ENCODE measurements at regions not wholly inside any gene's neighbourhood (a gene's known extent, or its start where the extent isn't known, plus 50 kb on each side); places are given as distances from the start of the nearest gene placed in this dataset.

DNA sequence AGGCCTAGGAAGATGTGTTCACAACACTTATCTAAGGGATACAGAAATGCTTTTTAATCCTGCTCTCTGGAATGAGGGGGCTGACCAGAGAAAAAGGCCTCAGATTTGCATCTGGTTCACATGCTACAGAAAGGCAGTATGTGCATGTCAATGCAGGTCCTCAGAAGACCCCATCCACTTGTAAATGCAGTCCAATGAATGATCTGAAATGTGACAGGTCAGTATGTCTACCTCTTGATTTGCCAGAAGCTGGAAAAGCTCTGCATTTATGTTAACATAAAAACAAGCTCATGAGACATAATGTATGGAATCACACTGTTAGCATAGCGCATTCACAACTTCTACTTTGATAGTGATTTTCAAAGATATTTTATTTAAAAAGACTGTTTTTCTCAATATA is 367.4 kb upstream of the CHORDC1 start:
- TF ChIP-seq, protein P1, sequence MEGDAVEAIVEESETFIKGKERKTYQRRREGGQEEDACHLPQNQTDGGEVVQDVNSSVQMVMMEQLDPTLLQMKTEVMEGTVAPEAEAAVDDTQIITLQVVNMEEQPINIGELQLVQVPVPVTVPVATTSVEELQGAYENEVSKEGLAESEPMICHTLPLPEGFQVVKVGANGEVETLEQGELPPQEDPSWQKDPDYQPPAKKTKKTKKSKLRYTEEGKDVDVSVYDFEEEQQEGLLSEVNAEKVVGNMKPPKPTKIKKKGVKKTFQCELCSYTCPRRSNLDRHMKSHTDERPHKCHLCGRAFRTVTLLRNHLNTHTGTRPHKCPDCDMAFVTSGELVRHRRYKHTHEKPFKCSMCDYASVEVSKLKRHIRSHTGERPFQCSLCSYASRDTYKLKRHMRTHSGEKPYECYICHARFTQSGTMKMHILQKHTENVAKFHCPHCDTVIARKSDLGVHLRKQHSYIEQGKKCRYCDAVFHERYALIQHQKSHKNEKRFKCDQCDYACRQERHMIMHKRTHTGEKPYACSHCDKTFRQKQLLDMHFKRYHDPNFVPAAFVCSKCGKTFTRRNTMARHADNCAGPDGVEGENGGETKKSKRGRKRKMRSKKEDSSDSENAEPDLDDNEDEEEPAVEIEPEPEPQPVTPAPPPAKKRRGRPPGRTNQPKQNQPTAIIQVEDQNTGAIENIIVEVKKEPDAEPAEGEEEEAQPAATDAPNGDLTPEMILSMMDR (IDR thresholded peaks at IDR 0.05), result no peak
- no peak for TF ChIP-seq EZH2 (IDR thresholded peaks at IDR 0.05; ENCODE audit: borderline replicate concordance, insufficient read depth, low read depth, low read length, poor library complexity, severe bottlenecking)
